Liver (tissue), 8 donors: ENCODE measurements at regions not wholly inside any gene's neighbourhood (a gene's known extent, or its start where the extent isn't known, plus 50 kb on each side); places are given as distances from the start of the nearest gene placed in this dataset.
A peak's percentile ranks its signal among the peaks of the same experiment; 100 is the strongest.

Experiments
- DNase-seq: peaks from one replicate; pipeline ENCODE4 v3.0.0-alpha.2; 2017; ENCODE audit warnings: low spot score
- H3K27ac ChIP-seq, 2 donors: one replicate each; pipeline ENCODE4 v1.7.0; 2013; ENCODE audit warnings: inconsistent platforms in 2 of 2, low read length in 2 of 2, control low read depth in 1 of 2, low read depth in 1 of 2, mild to moderate bottlenecking in 1 of 2
- H3K27me3 ChIP-seq, 4 donors: one replicate each; pipeline versions ENCODE4 v1.6.1 to v1.7.0; 2013; ENCODE audit warnings: low read length in 3 of 4, inconsistent platforms in 1 of 4, mild to moderate bottlenecking in 1 of 4, moderate library complexity in 1 of 4; ENCODE audit not compliant: control insufficient read depth in 4 of 4, insufficient read depth in 4 of 4
- H3K36me3 ChIP-seq, 4 donors: one replicate each; pipeline versions ENCODE4 v1.6.1 to v1.7.0; 2013; ENCODE audit warnings: low read length in 3 of 4, mild to moderate bottlenecking in 3 of 4, low read depth in 1 of 4, moderate library complexity in 1 of 4; ENCODE audit not compliant: control insufficient read depth in 4 of 4, insufficient read depth in 3 of 4
- H3K4me1 ChIP-seq, 4 donors: one replicate each; pipeline versions ENCODE4 v1.6.1 to v1.7.0; 2013; ENCODE audit warnings: low read length in 3 of 4, mild to moderate bottlenecking in 3 of 4, moderate library complexity in 1 of 4; ENCODE audit not compliant: control insufficient read depth in 4 of 4, insufficient read depth in 4 of 4
- H3K4me3 ChIP-seq, 3 donors: one replicate each; pipeline versions ENCODE4 v1.6.1 to v1.7.0; 2013; ENCODE audit warnings: low read length in 3 of 3, control low read depth in 1 of 3, low read depth in 1 of 3, mild to moderate bottlenecking in 1 of 3
- H3K9ac ChIP-seq, 2 donors: one replicate each; pipeline ENCODE4 v1.7.0; 2013; ENCODE audit warnings: low read length in 2 of 2, mild to moderate bottlenecking in 2 of 2, moderate library complexity in 2 of 2, control low read depth in 1 of 2, low read depth in 1 of 2
- H3K9me3 ChIP-seq, 4 donors: one replicate each; pipeline versions ENCODE4 v1.6.1 to v1.7.0; 2013; ENCODE audit warnings: low read length in 3 of 4; ENCODE audit not compliant: control insufficient read depth in 4 of 4
- CTCF ChIP-seq: fragments of 150-350 bp; IDR thresholded peaks from 2 replicates; pipeline ENCODE4 v1.5.1; 2017; ENCODE audit warnings: improper control_type of control experiment, low read depth, low read length; ENCODE audit not compliant: missing input control
- FOXA2 ChIP-seq: IDR thresholded peaks from 2 replicates; pipeline ENCODE4 v1.6.1; 2016; ENCODE audit warnings: antibody characterized with exemption
- GABPA ChIP-seq, 2 donors: IDR thresholded peaks in 1 of 2; conservative IDR thresholded peaks in 1 of 2; 2 replicates each; pipeline ENCODE4 v1.6.1; 2016; ENCODE audit warnings: antibody characterized with exemption in 2 of 2, mild to moderate bottlenecking in 1 of 2, moderate library complexity in 1 of 2
- HNF4A ChIP-seq, 2 donors: conservative IDR thresholded peaks; 2 replicates each; pipeline ENCODE4 v1.6.1; 2016; ENCODE audit warnings: antibody characterized with exemption in 2 of 2, mild to moderate bottlenecking in 2 of 2
- HNF4G ChIP-seq: IDR thresholded peaks from 2 replicates; pipeline ENCODE4 v1.6.1; 2016; ENCODE audit warnings: antibody characterized with exemption
- JUND ChIP-seq, 2 donors: IDR thresholded peaks; 2 replicates each; pipeline ENCODE4 v1.6.1; 2016; ENCODE audit warnings: antibody characterized with exemption in 2 of 2
- REST ChIP-seq: IDR thresholded peaks from 2 replicates; pipeline ENCODE4 v1.6.1; 2016; ENCODE audit warnings: antibody characterized with exemption, mild to moderate bottlenecking
- SP1 ChIP-seq: IDR thresholded peaks from 2 replicates; pipeline ENCODE4 v1.6.1; 2018; ENCODE audit warnings: antibody characterized with exemption, mild to moderate bottlenecking
- TAF1 ChIP-seq: conservative IDR thresholded peaks from 2 replicates; pipeline ENCODE4 v1.6.1; 2016; ENCODE audit warnings: antibody characterized with exemption, mild to moderate bottlenecking
- YY1 ChIP-seq: IDR thresholded peaks from 2 replicates; pipeline ENCODE4 v1.6.1; 2016; ENCODE audit warnings: antibody characterized with exemption, mild to moderate bottlenecking
- ZBTB33 ChIP-seq: IDR thresholded peaks from 2 replicates; pipeline ENCODE4 v1.6.1; 2016; ENCODE audit warnings: antibody characterized with exemption
- WGBS: extraction: QIAGEN DNeasy Blood & Tissue Kit; methylation state at CpG from one replicate; pipeline ENCODE4 v1.1.7; 2013; 5-methylcytosine and 5-hydroxymethylcytosine counted together
- donor health status: healthy.
- donor health status: healthy.
- donor health status: healthy.
- donor health status: healthy.
- donor health status: healthy.

GRCh38 chr11:129283141-129283540, 91.0 kb upstream of the ARHGAP32 start:
- H3K36me3 ChIP-seq = no peaks in the 10 kb centered on the region
- no peak overlapping the region for H3K9ac ChIP-seq
- no peak for DNase-seq
- no peaks in the 10 kb centered on the region for H3K27me3 ChIP-seq
- H3K9me3 ChIP-seq = no peaks in the 10 kb centered on the region
- TF ChIP-seq HNF4A (conservative IDR thresholded peaks at IDR 0.05) (peak in 1 of 2 donors; percentile 10), CTCF (no peak), REST (no peak), JUND (IDR thresholded peaks at IDR 0.05) (no peak)
- WGBS = 83% methylated on average over 1 of the region's 1 CpG
- no peak overlapping the region for H3K27ac ChIP-seq
- no peak overlapping the region for H3K4me3 ChIP-seq
- H3K4me1 ChIP-seq = peaks cover 4 to 24% (median 11%) of the 10 kb centered on the region in 4 donors

GRCh38 chr11:129282634-129283033, 90.5 kb upstream of the ARHGAP32 start:
- H3K9ac ChIP-seq = no peak overlapping the region
- WGBS = 77% methylated on average over 2 of the region's 2 CpGs
- H3K27me3 ChIP-seq = no peaks in the 10 kb centered on the region
- H3K27ac ChIP-seq = no peak overlapping the region
- peaks cover 4 to 29% (median 16%) of the 10 kb centered on the region in 4 donors for H3K4me1 ChIP-seq
- H3K9me3 ChIP-seq = no peaks in the 10 kb centered on the region
- H3K4me3 ChIP-seq = no peak overlapping the region
- DNase-seq = no peak
- TF ChIP-seq ZBTB33 = no peak
- TF ChIP-seq REST = no peak
- no peak for TF ChIP-seq TAF1
- TF ChIP-seq FOXA2 = no peak
- no peak for TF ChIP-seq SP1
- no peak for TF ChIP-seq YY1
- TF ChIP-seq GABPA (IDR thresholded peaks at IDR 0.05 in 1 of 2, conservative IDR thresholded peaks at IDR 0.05 in 1 of 2) = no peak
- no peak for TF ChIP-seq JUND (IDR thresholded peaks at IDR 0.05)
- TF ChIP-seq HNF4A (conservative IDR thresholded peaks at IDR 0.05) = no peak
- no peak for TF ChIP-seq HNF4G
- H3K36me3 ChIP-seq = no peaks in the 10 kb centered on the region
